K562 (cell line): ENCODE measurements at regions not wholly inside any gene's neighbourhood (a gene's known extent, or its start where the extent isn't known, plus 50 kb on each side); places are given as distances from the start of the nearest gene placed in this dataset.

ENCODE experiments used
- ATF2 ChIP-seq: sonication (generic); formaldehyde crosslinking; IDR thresholded peaks from 2 replicates; pipeline ENCODE4 v1.8.1; 2022; ENCODE audit warnings: missing genetic modification reagents
- CCNT2 ChIP-seq: IDR thresholded peaks from 2 replicates; pipeline ENCODE4 v1.6.1; 2011; ENCODE audit warnings: borderline replicate concordance, low read depth, mild to moderate bottlenecking, moderate library complexity, mixed read lengths, low read length; ENCODE audit not compliant: insufficient read length; ENCODE audit errors: extremely low read depth
- ETV6 ChIP-seq, 3 experiments: fragments of 150-350 bp in 1 of 3; sonication (generic) in 1 of 3; formaldehyde crosslinking in 1 of 3; IDR thresholded peaks; 2 replicates each; pipeline versions ENCODE4 v1.6.1 to v1.8.0; 2014 to 2022; ENCODE audit warnings: borderline replicate concordance in 2 of 3, low read depth in 2 of 3, antibody characterized with exemption in 1 of 3, low read length in 1 of 3, mild to moderate bottlenecking in 1 of 3, missing genetic modification reagents in 1 of 3
- HDGF ChIP-seq: fragments of 450-650 bp; IDR thresholded peaks from 2 replicates; pipeline ENCODE4 v1.6.1; 2016
- HIVEP1 ChIP-seq: fragments of 250-450 bp; sonication (Bioruptor Pico); IDR thresholded peaks from 2 replicates; pipeline ENCODE4 v1.4.0; 2020; ENCODE audit warnings: mild to moderate bottlenecking
- HSF4 ChIP-seq: fragments of 250-450 bp; sonication (Bioruptor Pico); IDR thresholded peaks from 2 replicates; pipeline ENCODE4 v2.1.2; 2022; ENCODE audit warnings: mild to moderate bottlenecking, moderate library complexity, borderline replicate concordance
- MAFF ChIP-seq: IDR thresholded peaks from 2 replicates; pipeline ENCODE4 v1.6.1; 2012; ENCODE audit warnings: low read length, improper control_type of control experiment
- MEIS2 ChIP-seq: fragments of 450-650 bp; IDR thresholded peaks from 2 replicates; pipeline ENCODE4 v1.6.1; 2014; ENCODE audit warnings: mild to moderate bottlenecking; ENCODE audit not compliant: partially characterized antibody
- PKNOX1 ChIP-seq: fragments of 450-650 bp; IDR thresholded peaks from 2 replicates; pipeline ENCODE4 v1.6.1; 2016
- SMC3 ChIP-seq: conservative IDR thresholded peaks from 2 replicates; pipeline ENCODE4 v1.6.1; 2011; ENCODE audit warnings: low read depth, low read length, improper control_type of control experiment; ENCODE audit not compliant: insufficient read depth
- ZNF318 ChIP-seq, 2 experiments: fragments of 450-650 bp; IDR thresholded peaks; 2 replicates each; pipeline ENCODE4 v1.6.1; 2016; ENCODE audit warnings: mild to moderate bottlenecking in 2 of 2, borderline replicate concordance in 1 of 2, low read depth in 1 of 2, moderate library complexity in 1 of 2
- ZNF584 ChIP-seq: fragments of 200-800 bp; sonication (Bioruptor generic); IDR thresholded peaks from 2 replicates; pipeline ENCODE4 v1.6.1; 2016; ENCODE audit warnings: low read depth, mild to moderate bottlenecking, missing genetic modification characterization, missing compliant biosample characterization

DNA sequence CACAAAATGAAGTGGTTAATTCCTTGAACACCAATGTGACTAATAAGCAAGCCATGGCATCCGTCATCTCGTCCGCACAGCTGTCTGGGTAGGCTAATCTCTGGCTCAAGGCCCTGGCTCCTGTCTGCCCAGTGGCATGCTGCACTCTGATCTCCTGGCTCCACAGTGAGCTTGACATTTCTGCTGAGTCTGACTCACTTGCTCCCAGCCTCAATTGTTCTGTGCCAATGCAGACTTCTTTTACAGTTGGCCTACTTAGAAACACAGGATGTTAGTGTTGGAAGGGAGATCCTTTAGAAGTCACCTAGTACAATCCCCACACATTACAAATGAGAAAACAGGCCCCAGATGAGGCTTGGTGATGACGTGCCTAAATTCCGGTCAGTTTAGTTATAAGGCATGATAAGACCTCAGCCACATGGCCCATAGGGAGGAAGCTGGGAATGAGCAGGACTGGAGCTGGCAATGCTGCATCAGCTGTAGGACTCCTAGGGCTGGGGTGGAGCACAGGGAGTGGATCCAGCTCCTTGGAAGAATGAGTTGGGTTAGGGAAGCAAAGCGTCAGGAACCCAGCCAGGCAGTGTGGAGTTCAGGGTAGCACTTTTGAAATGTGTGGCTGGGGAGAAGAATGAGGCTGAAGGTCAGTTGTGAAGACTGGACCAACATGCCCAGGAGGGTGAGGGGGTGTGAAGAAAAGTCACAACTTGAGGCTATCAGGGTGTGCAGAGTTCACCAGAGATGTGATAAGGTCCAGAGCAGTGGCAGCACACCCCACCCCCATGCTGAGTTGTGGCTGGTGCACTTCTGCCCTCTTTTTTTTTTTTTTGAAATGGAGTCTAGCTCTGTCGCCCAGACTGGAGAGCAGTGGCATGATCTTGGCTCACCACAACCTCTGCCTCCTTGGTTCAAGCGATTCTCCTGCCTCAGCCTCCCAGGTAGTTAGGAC, 70.2 kb upstream of the EED start (continued):
- TF ChIP-seq ZNF318 (IDR thresholded peaks at IDR 0.05; ENCODE audit: borderline replicate concordance in 1 of 2, low read depth in 1 of 2) (peak in 1 of 2 experiments; percentile 25; a peak in 1 of 4 replicates), ETV6 (IDR thresholded peaks at IDR 0.05; ENCODE audit: borderline replicate concordance in 1 of 2, low read depth in 2 of 2, low read length in 1 of 2) (0 out of 4 replicates have a peak, but pooled peaks of 1 of the 2 experiments have one; percentile 23), ETV6 (CRISPR knock-in tag; IDR thresholded peaks at IDR 0.05; ENCODE audit: borderline replicate concordance) (no peak), HIVEP1 (CRISPR knock-in tag) (peak; percentile 60; the same call in 1 of the 2 replicates), SMC3 (no peak), ATF2 (no peak), HSF4 (CRISPR knock-in tag) (peak; percentile 86; the same call in 1 of the 2 replicates), MAFF (no peak), PKNOX1 (0 out of 2 replicates have a peak, but pooled peaks have one; percentile 7), CCNT2 (peak; percentile 45), MEIS2 (no peak), ZNF584 (peak; percentile 63), HDGF (peak; percentile 1; the same call in 1 of the 2 replicates)
